HG03066 (cell line): ENCODE measurements at regions not wholly inside any gene's neighbourhood (a gene's known extent, or its start where the extent isn't known, plus 50 kb on each side); places are given as distances from the start of the nearest gene placed in this dataset.
"Not testable (repeated sequence)": the region's sequence is repeated elsewhere in the genome, so short reads cannot be mapped to it uniquely, and the experiment has no call there.

Experiments used
- ATAC-seq: cut with Tn5 transposase; IDR thresholded peaks from one replicate; pipeline ENCODE4 v1.9.1; 2021; ENCODE audit warnings: low read depth; ENCODE audit not compliant: unreplicated experiment

- no peak for ATAC-seq
Observed at GRCh38 chr16:54985156-54985555, 54.5 kb downstream of the IRX5 start.

GRCh38 chr16:54985668-54986067, 55.0 kb downstream of the IRX5 start:
- no peak for ATAC-seq

- ATAC-seq, result no peak
Observed at GRCh38 chr16:54986409-54986808, 55.7 kb downstream of the IRX5 start.

- no peak for ATAC-seq
Observed at GRCh38 chr16:54987081-54987480, 56.4 kb downstream of the IRX5 start.

GRCh38 chr16:54991525-54991924, 60.9 kb downstream of the IRX5 start:
- ATAC-seq, result no peak

GRCh38 chr16:54991946-54992345, 61.3 kb downstream of the IRX5 start:
- not testable (repeated sequence) for ATAC-seq

GRCh38 chr16:54993106-54993895, 62.6 kb downstream of the IRX5 start:
- no peak for ATAC-seq

- ATAC-seq, result no peak
Observed at GRCh38 chr16:54996186-54996585, 65.5 kb downstream of the IRX5 start.

GRCh38 chr16:54998834-54999233, 68.2 kb downstream of the IRX5 start:
- ATAC-seq, result no peak

- no peak for ATAC-seq
Observed at GRCh38 chr16:54999481-54999880, 68.8 kb downstream of the IRX5 start.

- no peak for ATAC-seq
Observed at GRCh38 chr16:55000595-55000994, 69.9 kb downstream of the IRX5 start.

- no peak for ATAC-seq
Observed at GRCh38 chr16:55001931-55002330, 71.3 kb downstream of the IRX5 start.

GRCh38 chr16:55002419-55002818, 71.8 kb downstream of the IRX5 start:
- no peak for ATAC-seq

GRCh38 chr16:55003306-55003705, 72.6 kb downstream of the IRX5 start:
- ATAC-seq, result no peak

- ATAC-seq, result no peak
Observed at GRCh38 chr16:55003916-55004315, 73.3 kb downstream of the IRX5 start.

GRCh38 chr16:55007504-55007903, 76.8 kb downstream of the IRX5 start:
- ATAC-seq, result no peak

- no peak for ATAC-seq
Observed at GRCh38 chr16:55008836-55009510, 78.3 kb downstream of the IRX5 start.

GRCh38 chr16:55009581-55009980, 78.9 kb downstream of the IRX5 start:
- ATAC-seq, result no peak

- ATAC-seq, result no peak
Observed at GRCh38 chr16:55010492-55011160, 80.0 kb downstream of the IRX5 start.

- ATAC-seq, result no peak
Observed at GRCh38 chr16:55012362-55012761, 81.7 kb downstream of the IRX5 start.

- no peak for ATAC-seq
Observed at GRCh38 chr16:55012793-55013192, 82.1 kb downstream of the IRX5 start.

GRCh38 chr16:55014022-55014421, 83.4 kb downstream of the IRX5 start:
- ATAC-seq, result no peak
